Liver (tissue), 8 donors: ENCODE measurements at regions not wholly inside any gene's neighbourhood (a gene's known extent, or its start where the extent isn't known, plus 50 kb on each side); places are given as distances from the start of the nearest gene placed in this dataset.

Source experiments
- DNase-seq: peaks from one replicate; pipeline ENCODE4 v3.0.0-alpha.2; 2017; ENCODE audit warnings: low spot score
- H3K27ac ChIP-seq, 2 donors: one replicate each; pipeline ENCODE4 v1.7.0; 2013; ENCODE audit warnings: inconsistent platforms in 2 of 2, low read length in 2 of 2, control low read depth in 1 of 2, low read depth in 1 of 2, mild to moderate bottlenecking in 1 of 2
- H3K27me3 ChIP-seq, 4 donors: one replicate each; pipeline versions ENCODE4 v1.6.1 to v1.7.0; 2013; ENCODE audit warnings: low read length in 3 of 4, inconsistent platforms in 1 of 4, mild to moderate bottlenecking in 1 of 4, moderate library complexity in 1 of 4; ENCODE audit not compliant: control insufficient read depth in 4 of 4, insufficient read depth in 4 of 4
- H3K36me3 ChIP-seq, 4 donors: one replicate each; pipeline versions ENCODE4 v1.6.1 to v1.7.0; 2013; ENCODE audit warnings: low read length in 3 of 4, mild to moderate bottlenecking in 3 of 4, low read depth in 1 of 4, moderate library complexity in 1 of 4; ENCODE audit not compliant: control insufficient read depth in 4 of 4, insufficient read depth in 3 of 4
- H3K4me1 ChIP-seq, 4 donors: one replicate each; pipeline versions ENCODE4 v1.6.1 to v1.7.0; 2013; ENCODE audit warnings: low read length in 3 of 4, mild to moderate bottlenecking in 3 of 4, moderate library complexity in 1 of 4; ENCODE audit not compliant: control insufficient read depth in 4 of 4, insufficient read depth in 4 of 4
- H3K4me3 ChIP-seq, 3 donors: one replicate each; pipeline versions ENCODE4 v1.6.1 to v1.7.0; 2013; ENCODE audit warnings: low read length in 3 of 3, control low read depth in 1 of 3, low read depth in 1 of 3, mild to moderate bottlenecking in 1 of 3
- H3K9ac ChIP-seq, 2 donors: one replicate each; pipeline ENCODE4 v1.7.0; 2013; ENCODE audit warnings: low read length in 2 of 2, mild to moderate bottlenecking in 2 of 2, moderate library complexity in 2 of 2, control low read depth in 1 of 2, low read depth in 1 of 2
- H3K9me3 ChIP-seq, 4 donors: one replicate each; pipeline versions ENCODE4 v1.6.1 to v1.7.0; 2013; ENCODE audit warnings: low read length in 3 of 4; ENCODE audit not compliant: control insufficient read depth in 4 of 4
- ATF3 ChIP-seq: IDR thresholded peaks from 2 replicates; pipeline ENCODE4 v1.6.1; 2016; ENCODE audit warnings: antibody characterized with exemption
- CTCF ChIP-seq: fragments of 150-350 bp; IDR thresholded peaks from 2 replicates; pipeline ENCODE4 v1.5.1; 2017; ENCODE audit warnings: improper control_type of control experiment, low read depth, low read length; ENCODE audit not compliant: missing input control
- EGR1 ChIP-seq, 2 donors: IDR thresholded peaks; 2 replicates each; pipeline ENCODE4 v1.6.1; 2016 to 2018; ENCODE audit warnings: antibody characterized with exemption in 2 of 2, low read depth in 2 of 2
- FOXA1 ChIP-seq: IDR thresholded peaks from 2 replicates; pipeline ENCODE4 v1.6.1; 2016; ENCODE audit warnings: antibody characterized with exemption
- FOXA2 ChIP-seq: IDR thresholded peaks from 2 replicates; pipeline ENCODE4 v1.6.1; 2016; ENCODE audit warnings: antibody characterized with exemption
- GABPA ChIP-seq, 2 donors: IDR thresholded peaks in 1 of 2; conservative IDR thresholded peaks in 1 of 2; 2 replicates each; pipeline ENCODE4 v1.6.1; 2016; ENCODE audit warnings: antibody characterized with exemption in 2 of 2, mild to moderate bottlenecking in 1 of 2, moderate library complexity in 1 of 2
- HNF4A ChIP-seq, 2 donors: conservative IDR thresholded peaks; 2 replicates each; pipeline ENCODE4 v1.6.1; 2016; ENCODE audit warnings: antibody characterized with exemption in 2 of 2, mild to moderate bottlenecking in 2 of 2
- HNF4G ChIP-seq: IDR thresholded peaks from 2 replicates; pipeline ENCODE4 v1.6.1; 2016; ENCODE audit warnings: antibody characterized with exemption
- JUND ChIP-seq, 2 donors: IDR thresholded peaks; 2 replicates each; pipeline ENCODE4 v1.6.1; 2016; ENCODE audit warnings: antibody characterized with exemption in 2 of 2
- MAX ChIP-seq: IDR thresholded peaks from 2 replicates; pipeline ENCODE4 v1.6.1; 2016; ENCODE audit warnings: antibody characterized with exemption
- NR2F2 ChIP-seq: IDR thresholded peaks from 2 replicates; pipeline ENCODE4 v1.6.1; 2016; ENCODE audit warnings: antibody characterized with exemption
- REST ChIP-seq: IDR thresholded peaks from 2 replicates; pipeline ENCODE4 v1.6.1; 2016; ENCODE audit warnings: antibody characterized with exemption, mild to moderate bottlenecking
- RXRA ChIP-seq, 2 donors: IDR thresholded peaks; 2 replicates each; pipeline ENCODE4 v1.6.1; 2017 to 2018; ENCODE audit warnings: antibody characterized with exemption in 2 of 2, mild to moderate bottlenecking in 1 of 2
- SP1 ChIP-seq: IDR thresholded peaks from 2 replicates; pipeline ENCODE4 v1.6.1; 2018; ENCODE audit warnings: antibody characterized with exemption, mild to moderate bottlenecking
- TAF1 ChIP-seq: conservative IDR thresholded peaks from 2 replicates; pipeline ENCODE4 v1.6.1; 2016; ENCODE audit warnings: antibody characterized with exemption, mild to moderate bottlenecking
- ZBTB33 ChIP-seq: IDR thresholded peaks from 2 replicates; pipeline ENCODE4 v1.6.1; 2016; ENCODE audit warnings: antibody characterized with exemption
- WGBS: extraction: QIAGEN DNeasy Blood & Tissue Kit; methylation state at CpG from one replicate; pipeline ENCODE4 v1.1.7; 2013; 5-methylcytosine and 5-hydroxymethylcytosine counted together
- donor health status: healthy.
- donor health status: healthy.
- donor health status: healthy.
- donor health status: healthy.
- donor health status: healthy.

GRCh38 chr5:103464835-103465484 lies 97.6 kb downstream of the NUDT12 start:
- no peak for DNase-seq
- H3K4me3 ChIP-seq, result no peak overlapping the region
- no peak overlapping the region for H3K27ac ChIP-seq
- no peaks in the 10 kb centered on the region for H3K4me1 ChIP-seq
- no peaks in the 10 kb centered on the region for H3K27me3 ChIP-seq
- H3K36me3 ChIP-seq, result no peaks in the 10 kb centered on the region
- H3K9ac ChIP-seq, result no peak overlapping the region
- 81% methylated on average over 5 of the region's 5 CpGs for WGBS
- TF ChIP-seq REST (no peak), FOXA2 (no peak), TAF1 (no peak), ZBTB33 (no peak), RXRA (IDR thresholded peaks at IDR 0.05) (no peak), CTCF (no peak), EGR1 (IDR thresholded peaks at IDR 0.05; ENCODE audit: low read depth in 2 of 2) (no peak), MAX (no peak), HNF4G (no peak), GABPA (IDR thresholded peaks at IDR 0.05 in 1 of 2, conservative IDR thresholded peaks at IDR 0.05 in 1 of 2) (no peak), FOXA1 (no peak), NR2F2 (no peak), ATF3 (no peak)
- no peaks in the 10 kb centered on the region for H3K9me3 ChIP-seq

- Histone ChIP-seq H3K36me3 (no peaks in the 10 kb centered on the region), H3K4me3 (no peak overlapping the region), H3K9ac (no peak overlapping the region), H3K27me3 (no peaks in the 10 kb centered on the region), H3K27ac (no peak overlapping the region), H3K4me1 (no peaks in the 10 kb centered on the region), H3K9me3 (no peaks in the 10 kb centered on the region)
- no peak for TF ChIP-seq TAF1
- no peak for TF ChIP-seq EGR1 (IDR thresholded peaks at IDR 0.05; ENCODE audit: low read depth in 2 of 2)
- no peak for TF ChIP-seq ZBTB33
- TF ChIP-seq RXRA (IDR thresholded peaks at IDR 0.05), result no peak
- no peak for TF ChIP-seq MAX
- TF ChIP-seq HNF4A (conservative IDR thresholded peaks at IDR 0.05), result no peak
- TF ChIP-seq ATF3, result no peak
- no peak for TF ChIP-seq JUND (IDR thresholded peaks at IDR 0.05)
- no peak for TF ChIP-seq SP1
- no peak for DNase-seq
- WGBS, result 91% methylated on average over 5 of the region's 5 CpGs
Measured at GRCh38 chr5:103463261-103463660, 99.3 kb downstream of the NUDT12 start.
